HepG2 (cell line): ENCODE measurements at regions not wholly inside any gene's neighbourhood (a gene's known extent, or its start where the extent isn't known, plus 50 kb on each side); places are given as distances from the start of the nearest gene placed in this dataset.

ENCODE experiments used
- ATAC-seq: fragments of 200-7000 bp; cut with Tn5 transposase; 3 replicates; pipeline ENCODE4 v1.9.1; 2020; ENCODE audit warnings: mild to moderate bottlenecking, moderate library complexity
- BruUV-seq: library from RNA; stranded (reverse); fragments of 400-500 nt; replicated peaks from 2 replicates; lab custom pipeline; 2021; lab: Mats Ljungman, UMichigan
- CTCF ChIA-PET: fragments of 300-600 bp; formaldehyde crosslinking; extraction: SDS; loops from one replicate; lab custom pipeline; 2021; ENCODE audit warnings: low total read pairs, inconsistent platforms, low intra/inter-chr PET ratio; lab: Yijun Ruan, JAX
- POLR2A ChIA-PET: fragments of 350-600 bp; sonication (Branson Sonifier 250); formaldehyde crosslinking; loops from one replicate; lab custom pipeline; 2020; ENCODE audit warnings: antibody characterized with exemption, inconsistent platforms; lab: Yijun Ruan, JAX
- DNase-seq: peaks from one replicate; pipeline ENCODE4 v3.0.0-alpha.2; 2015; ENCODE audit warnings: low spot score
- FAIRE-seq: peaks from 3 replicates; lab custom pipeline; 2011; peaks lifted over from hg19 to GRCh38; lab: Jason Lieb, UNC
- H2AFZ ChIP-seq: one replicate; pipeline ENCODE4 v1.6.1; 2011; ENCODE audit warnings: low read length, inconsistent platforms
- H3K27ac ChIP-seq: fragments of 300-600 bp; 3 replicates; pipeline ENCODE4 v1.8.0; 2011; ENCODE audit warnings: mixed run types, mild to moderate bottlenecking, mixed read lengths, low read length, inconsistent platforms; ENCODE audit not compliant: insufficient read depth; ENCODE audit errors: extremely low read length
- H3K27me3 ChIP-seq, 2 experiments: fragments of 200-600 bp in 1 of 2; 2 replicates in 1 of 2; 3 replicates in 1 of 2; pipeline versions ENCODE4 v1.6.0 to v1.8.0; 2011; ENCODE audit warnings: low read length in 2 of 2, mild to moderate bottlenecking in 2 of 2, moderate library complexity in 2 of 2, inconsistent platforms in 1 of 2; ENCODE audit not compliant: insufficient read depth in 2 of 2, control insufficient read depth in 1 of 2
- H3K36me3 ChIP-seq, 2 experiments: fragments of 200-600 bp in 1 of 2; replicated peaks in 1 of 2; 2 replicates in 1 of 2; 3 replicates in 1 of 2; pipeline versions ENCODE4 v1.5.1 to v1.8.0; 2011; ENCODE audit warnings: low read length in 2 of 2, inconsistent platforms in 1 of 2; ENCODE audit not compliant: insufficient read depth in 2 of 2, control insufficient read depth in 1 of 2
- H3K4me1 ChIP-seq: 2 replicates; pipeline ENCODE4 v1.5.1; 2012; ENCODE audit warnings: low read length, inconsistent platforms; ENCODE audit not compliant: insufficient read depth
- H3K4me2 ChIP-seq: 2 replicates; pipeline ENCODE4 v1.6.0; 2011; ENCODE audit warnings: low read depth, low read length, inconsistent platforms
- H3K4me3 ChIP-seq, 3 experiments: fragments of 200-600 bp in 1 of 3; sonication (generic), shearing (Covaris generic) in 1 of 3; replicated peaks in 1 of 3; 2 replicates each; pipeline ENCODE4 v1.5.1; 2011 to 2016; ENCODE audit warnings: low read length in 3 of 3, inconsistent platforms in 2 of 3, low read depth in 2 of 3, mild to moderate bottlenecking in 2 of 3, control low read depth in 1 of 3, mixed read lengths in 1 of 3; ENCODE audit not compliant: insufficient read depth in 1 of 3
- H3K79me2 ChIP-seq: one replicate; pipeline ENCODE4 v1.6.1; 2011; ENCODE audit warnings: low read length, inconsistent platforms; ENCODE audit not compliant: insufficient read depth
- H3K9ac ChIP-seq: 2 replicates; pipeline ENCODE4 v1.6.0; 2011; ENCODE audit warnings: mild to moderate bottlenecking, low read depth, low read length, inconsistent platforms; ENCODE audit not compliant: insufficient read depth
- H3K9me3 ChIP-seq: 2 replicates; pipeline ENCODE4 v1.5.1; 2012; ENCODE audit warnings: mild to moderate bottlenecking, low read length
- H4K20me1 ChIP-seq: 2 replicates; pipeline ENCODE4 v1.6.0; 2011; ENCODE audit warnings: inconsistent platforms, mild to moderate bottlenecking, low read length, moderate library complexity; ENCODE audit not compliant: insufficient read depth
- ARID2 ChIP-seq: sonication (generic); formaldehyde crosslinking; IDR thresholded peaks from 2 replicates; pipeline ENCODE4 v1.8.1; 2022; ENCODE audit warnings: mild to moderate bottlenecking, missing genetic modification reagents, borderline replicate concordance
- EP300 ChIP-seq, 3 experiments: sonication (generic) in 1 of 3; formaldehyde crosslinking in 1 of 3; IDR thresholded peaks; 2 replicates each; pipeline versions ENCODE4 v1.5.1 to v1.6.1; 2011 to 2020; ENCODE audit warnings: low read depth in 2 of 3, low read length in 2 of 3, borderline replicate concordance in 1 of 3, improper control_type of control experiment in 1 of 3, mild to moderate bottlenecking in 1 of 3, missing genetic modification reagents in 1 of 3, moderate library complexity in 1 of 3
- ETV6 ChIP-seq: sonication (generic); formaldehyde crosslinking; conservative IDR thresholded peaks from 2 replicates; pipeline ENCODE4 v1.4.0; 2020; ENCODE audit warnings: missing genetic modification reagents
- KAT2B ChIP-seq: fragments of 150-350 bp; IDR thresholded peaks from 2 replicates; pipeline ENCODE4 v1.6.1; 2014; ENCODE audit warnings: low read depth, low read length, borderline replicate concordance
- KMT2A ChIP-seq: sonication (generic); formaldehyde crosslinking; IDR thresholded peaks from 2 replicates; pipeline ENCODE4 v1.4.0; 2020; ENCODE audit warnings: missing genetic modification reagents
- PAF1 ChIP-seq: IDR thresholded peaks from 2 replicates; pipeline ENCODE4 v1.6.1; 2016; ENCODE audit warnings: missing genetic modification reagents, missing compliant biosample characterization
- STAG1 ChIP-seq: sonication (generic); formaldehyde crosslinking; IDR thresholded peaks from 2 replicates; pipeline ENCODE4 v1.4.0; 2020; ENCODE audit warnings: missing genetic modification reagents
- ZNF101 ChIP-seq: sonication (generic); formaldehyde crosslinking; IDR thresholded peaks from 2 replicates; pipeline ENCODE4 v1.4.0; 2020; ENCODE audit warnings: mild to moderate bottlenecking, low read depth, missing genetic modification reagents, borderline replicate concordance
- ZNF317 ChIP-seq: sonication (generic); formaldehyde crosslinking; IDR thresholded peaks from 2 replicates; pipeline ENCODE4 v1.5.0; 2020; ENCODE audit warnings: mild to moderate bottlenecking, missing genetic modification reagents
- ZNF337 ChIP-seq: sonication (generic); formaldehyde crosslinking; IDR thresholded peaks from 2 replicates; pipeline ENCODE4 v1.5.1; 2020; ENCODE audit warnings: missing genetic modification reagents, low read depth, mild to moderate bottlenecking, borderline replicate concordance
- ZNF724P ChIP-seq: sonication (generic); formaldehyde crosslinking; IDR thresholded peaks from 2 replicates; pipeline ENCODE4 v1.8.0; 2022; ENCODE audit warnings: missing genetic modification reagents, borderline replicate concordance
- WGBS: methylation state at CpG from one replicate; pipeline ENCODE4 v1.1.6; 2017; ENCODE audit warnings: low lambda C conversion rate; 5-methylcytosine and 5-hydroxymethylcytosine counted together
- in situ Hi-C: cut with HindIII; loops from 2 replicates; pipeline ENCODE4 v1.10.0; 2017; ENCODE audit warnings: low pct_unique_long_range_greater_than_20kb; ENCODE audit not compliant: extremely low pct_ligation_motif_present
- intact Hi-C: fragments of 100-400 bp; cut with micrococcal nuclease; formaldehyde crosslinking; loops from one replicate; pipeline ENCODE4 v1.10.0; 2022; ENCODE audit not compliant: unreplicated experiment
- TF ChIP-seq, protein P1 (sequence below), 2 experiments: sonication (generic) in 1 of 2; formaldehyde crosslinking in 1 of 2; IDR thresholded peaks; 2 replicates each; pipeline versions ENCODE4 v1.5.1 to v1.6.1; 2011 to 2020; ENCODE audit warnings: borderline replicate concordance in 1 of 2, low read depth in 1 of 2, low read length in 1 of 2, mild to moderate bottlenecking in 1 of 2, missing genetic modification reagents in 1 of 2, moderate library complexity in 1 of 2
- TF ChIP-seq, protein P2 (sequence below): IDR thresholded peaks from 2 replicates; pipeline ENCODE4 v1.6.1; 2016; ENCODE audit warnings: missing compliant biosample characterization, missing genetic modification reagents, borderline replicate concordance
- TF ChIP-seq, protein P3 (sequence below): sonication (generic); formaldehyde crosslinking; IDR thresholded peaks from 2 replicates; pipeline ENCODE4 v1.4.0; 2020; ENCODE audit warnings: mild to moderate bottlenecking, missing genetic modification reagents

DNA sequence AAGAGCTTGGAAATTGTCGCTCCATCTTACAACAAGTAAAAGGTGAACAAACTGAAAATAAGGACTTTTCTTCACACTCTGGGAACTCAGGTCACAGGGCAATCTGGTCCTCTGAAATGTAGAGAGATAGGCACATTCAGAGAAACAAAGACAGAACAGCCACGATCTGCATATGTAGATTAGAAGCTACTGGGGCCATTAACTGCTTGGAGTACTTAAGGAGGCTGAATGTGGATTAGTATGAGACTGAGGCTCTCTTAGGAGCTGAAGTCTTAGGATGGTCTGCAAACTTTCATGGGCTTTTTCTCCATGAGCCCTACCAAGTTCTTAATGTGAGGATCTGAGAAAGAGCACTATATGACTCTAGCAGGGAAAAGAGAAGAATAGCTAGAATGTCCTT, 265.3 kb upstream of the NXPH2 start:
- Histone ChIP-seq H3K27me3 (no peaks in the 10 kb centered on the region), H3K36me3 (no peaks in the 10 kb centered on the region), H3K4me3 (no peak overlapping the region), H3K4me2 (no peak overlapping the region), H3K9me3 (no peaks in the 10 kb centered on the region), H4K20me1 (no peaks in the 10 kb centered on the region), H3K4me1 (no peaks in the 10 kb centered on the region), H3K9ac (no peak overlapping the region), H3K79me2 (no peaks in the 10 kb centered on the region), H2AFZ (no peak overlapping the region), H3K27ac (no peak overlapping the region)
- DNase-seq (no peak), ATAC-seq (no peak), FAIRE-seq (no peak)
- in situ Hi-C loops = no loop called here
- BruUV-seq = no TSS peak
- ChIA-PET POLR2A (no interaction called here), CTCF (no interaction called here)
- intact Hi-C loops = no loop called here
- 18% methylated on average over 2 of the region's 2 CpGs for WGBS
- TF ChIP-seq ZNF724P (no peak), STAG1 (CRISPR knock-in tag) (no peak), PAF1 (CRISPR knock-in tag) (no peak), KMT2A (CRISPR knock-in tag) (no peak), KAT2B (no peak), EP300 (IDR thresholded peaks at IDR 0.05; ENCODE audit: low read depth in 2 of 2, low read length in 2 of 2) (no peak), EP300 (CRISPR knock-in tag; IDR thresholded peaks at IDR 0.05; ENCODE audit: borderline replicate concordance) (no peak), ZNF317 (CRISPR knock-in tag) (no peak), ETV6 (CRISPR knock-in tag) (no peak), ZNF101 (CRISPR knock-in tag) (no peak), ARID2 (CRISPR knock-in tag) (no peak), ZNF337 (no peak)
- TF ChIP-seq, protein P1, sequence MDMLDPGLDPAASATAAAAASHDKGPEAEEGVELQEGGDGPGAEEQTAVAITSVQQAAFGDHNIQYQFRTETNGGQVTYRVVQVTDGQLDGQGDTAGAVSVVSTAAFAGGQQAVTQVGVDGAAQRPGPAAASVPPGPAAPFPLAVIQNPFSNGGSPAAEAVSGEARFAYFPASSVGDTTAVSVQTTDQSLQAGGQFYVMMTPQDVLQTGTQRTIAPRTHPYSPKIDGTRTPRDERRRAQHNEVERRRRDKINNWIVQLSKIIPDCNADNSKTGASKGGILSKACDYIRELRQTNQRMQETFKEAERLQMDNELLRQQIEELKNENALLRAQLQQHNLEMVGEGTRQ (IDR thresholded peaks at IDR 0.05; ENCODE audit: low read depth, low read length) = no peak
- TF ChIP-seq, protein P1 (CRISPR knock-in tag; IDR thresholded peaks at IDR 0.05; ENCODE audit: borderline replicate concordance) = no peak
- TF ChIP-seq, protein P2, sequence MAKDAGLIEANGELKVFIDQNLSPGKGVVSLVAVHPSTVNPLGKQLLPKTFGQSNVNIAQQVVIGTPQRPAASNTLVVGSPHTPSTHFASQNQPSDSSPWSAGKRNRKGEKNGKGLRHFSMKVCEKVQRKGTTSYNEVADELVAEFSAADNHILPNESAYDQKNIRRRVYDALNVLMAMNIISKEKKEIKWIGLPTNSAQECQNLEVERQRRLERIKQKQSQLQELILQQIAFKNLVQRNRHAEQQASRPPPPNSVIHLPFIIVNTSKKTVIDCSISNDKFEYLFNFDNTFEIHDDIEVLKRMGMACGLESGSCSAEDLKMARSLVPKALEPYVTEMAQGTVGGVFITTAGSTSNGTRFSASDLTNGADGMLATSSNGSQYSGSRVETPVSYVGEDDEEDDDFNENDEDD (CRISPR knock-in tag) = no peak
- TF ChIP-seq, protein P3, sequence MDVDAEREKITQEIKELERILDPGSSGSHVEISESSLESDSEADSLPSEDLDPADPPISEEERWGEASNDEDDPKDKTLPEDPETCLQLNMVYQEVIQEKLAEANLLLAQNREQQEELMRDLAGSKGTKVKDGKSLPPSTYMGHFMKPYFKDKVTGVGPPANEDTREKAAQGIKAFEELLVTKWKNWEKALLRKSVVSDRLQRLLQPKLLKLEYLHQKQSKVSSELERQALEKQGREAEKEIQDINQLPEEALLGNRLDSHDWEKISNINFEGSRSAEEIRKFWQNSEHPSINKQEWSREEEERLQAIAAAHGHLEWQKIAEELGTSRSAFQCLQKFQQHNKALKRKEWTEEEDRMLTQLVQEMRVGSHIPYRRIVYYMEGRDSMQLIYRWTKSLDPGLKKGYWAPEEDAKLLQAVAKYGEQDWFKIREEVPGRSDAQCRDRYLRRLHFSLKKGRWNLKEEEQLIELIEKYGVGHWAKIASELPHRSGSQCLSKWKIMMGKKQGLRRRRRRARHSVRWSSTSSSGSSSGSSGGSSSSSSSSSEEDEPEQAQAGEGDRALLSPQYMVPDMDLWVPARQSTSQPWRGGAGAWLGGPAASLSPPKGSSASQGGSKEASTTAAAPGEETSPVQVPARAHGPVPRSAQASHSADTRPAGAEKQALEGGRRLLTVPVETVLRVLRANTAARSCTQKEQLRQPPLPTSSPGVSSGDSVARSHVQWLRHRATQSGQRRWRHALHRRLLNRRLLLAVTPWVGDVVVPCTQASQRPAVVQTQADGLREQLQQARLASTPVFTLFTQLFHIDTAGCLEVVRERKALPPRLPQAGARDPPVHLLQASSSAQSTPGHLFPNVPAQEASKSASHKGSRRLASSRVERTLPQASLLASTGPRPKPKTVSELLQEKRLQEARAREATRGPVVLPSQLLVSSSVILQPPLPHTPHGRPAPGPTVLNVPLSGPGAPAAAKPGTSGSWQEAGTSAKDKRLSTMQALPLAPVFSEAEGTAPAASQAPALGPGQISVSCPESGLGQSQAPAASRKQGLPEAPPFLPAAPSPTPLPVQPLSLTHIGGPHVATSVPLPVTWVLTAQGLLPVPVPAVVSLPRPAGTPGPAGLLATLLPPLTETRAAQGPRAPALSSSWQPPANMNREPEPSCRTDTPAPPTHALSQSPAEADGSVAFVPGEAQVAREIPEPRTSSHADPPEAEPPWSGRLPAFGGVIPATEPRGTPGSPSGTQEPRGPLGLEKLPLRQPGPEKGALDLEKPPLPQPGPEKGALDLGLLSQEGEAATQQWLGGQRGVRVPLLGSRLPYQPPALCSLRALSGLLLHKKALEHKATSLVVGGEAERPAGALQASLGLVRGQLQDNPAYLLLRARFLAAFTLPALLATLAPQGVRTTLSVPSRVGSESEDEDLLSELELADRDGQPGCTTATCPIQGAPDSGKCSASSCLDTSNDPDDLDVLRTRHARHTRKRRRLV (CRISPR knock-in tag) = no peak
